ENCODE measurements at regions not wholly inside any gene's neighbourhood (a gene's known extent, or its start where the extent isn't known, plus 50 kb on each side); places are given as distances from the start of the nearest gene placed in this dataset.

DNA sequence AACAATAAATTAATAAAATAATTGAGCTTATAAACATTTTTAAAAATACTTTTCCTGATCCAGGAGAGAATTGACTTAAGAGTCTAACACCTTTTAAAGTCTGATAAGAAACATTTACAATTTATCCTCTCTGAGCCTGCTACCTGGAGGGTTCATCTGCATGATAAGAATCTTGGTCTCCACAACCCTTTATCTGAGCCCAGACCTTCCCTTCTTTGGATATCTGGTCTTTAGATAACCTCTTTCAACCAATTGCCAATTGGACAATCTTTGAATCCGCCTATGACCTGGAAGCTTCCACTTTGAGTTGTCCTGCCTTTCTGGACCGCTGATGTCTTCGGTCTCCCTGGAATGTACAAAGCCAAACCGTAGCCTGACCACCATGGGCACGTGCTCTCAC lies 1393.3 kb upstream of the TMEM132C start:
- DNase-seq (ENCODE audit: low spot score): no peak
- in situ Hi-C loops (cut with HindIII; ENCODE audit: low sequenced_read_pairs): no loop called here

DNA sequence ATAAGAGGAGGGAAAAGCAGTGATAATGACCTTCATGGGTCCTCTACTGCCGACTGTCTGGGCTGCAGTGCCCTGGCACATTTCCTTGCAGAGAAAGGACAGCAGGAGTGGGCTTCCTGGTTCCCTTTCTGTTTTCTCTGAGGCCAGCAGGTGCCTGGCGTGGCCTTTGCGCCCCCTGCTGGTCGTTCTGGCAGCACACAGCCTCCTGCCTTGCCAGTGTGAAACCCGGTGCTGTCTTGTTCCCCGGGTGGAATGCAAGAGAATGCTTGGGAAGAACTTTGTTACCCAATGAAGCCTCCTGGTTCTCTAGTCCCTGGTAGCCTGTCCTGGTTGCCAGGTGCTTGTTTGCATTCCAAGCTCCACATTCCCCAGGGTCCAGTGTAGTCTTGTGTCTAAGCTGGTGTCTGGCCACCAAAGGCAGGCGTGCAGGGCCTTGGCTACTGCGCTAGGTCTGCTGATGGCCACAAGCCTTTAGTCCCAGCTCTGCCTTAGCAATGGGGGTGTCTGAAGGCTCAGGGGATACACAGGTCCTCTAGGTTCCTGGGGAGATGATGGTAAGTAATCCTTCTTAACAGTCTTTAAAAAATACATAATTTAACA lies 1392.4 kb upstream of the TMEM132C start:
- peak; percentile 51 for DNase-seq (ENCODE audit: low spot score)
- in situ Hi-C loops (cut with HindIII; ENCODE audit: low sequenced_read_pairs): no loop called here

DNA sequence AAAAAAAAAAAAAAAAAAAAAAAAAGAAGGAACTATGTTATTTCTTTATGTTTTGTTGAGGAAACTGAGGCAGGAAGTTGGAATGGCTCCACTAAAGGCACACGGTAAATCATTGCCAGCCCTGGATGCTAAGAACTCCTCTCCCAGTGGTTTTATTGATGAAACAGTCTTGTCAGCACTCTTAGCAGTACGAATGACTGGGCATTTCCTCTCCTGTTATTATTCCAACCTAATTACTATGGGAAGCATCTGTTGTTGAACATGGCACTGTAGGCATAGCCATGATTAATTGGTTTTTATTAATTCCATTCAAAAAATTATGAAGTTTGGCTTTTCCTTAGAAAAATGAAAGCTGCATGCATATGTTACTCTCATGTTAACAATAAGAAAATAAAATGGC lies 1387.1 kb upstream of the TMEM132C start:
- in situ Hi-C loops (cut with HindIII; ENCODE audit: low sequenced_read_pairs): no loop called here
- DNase-seq (ENCODE audit: low spot score): no peak

DNA sequence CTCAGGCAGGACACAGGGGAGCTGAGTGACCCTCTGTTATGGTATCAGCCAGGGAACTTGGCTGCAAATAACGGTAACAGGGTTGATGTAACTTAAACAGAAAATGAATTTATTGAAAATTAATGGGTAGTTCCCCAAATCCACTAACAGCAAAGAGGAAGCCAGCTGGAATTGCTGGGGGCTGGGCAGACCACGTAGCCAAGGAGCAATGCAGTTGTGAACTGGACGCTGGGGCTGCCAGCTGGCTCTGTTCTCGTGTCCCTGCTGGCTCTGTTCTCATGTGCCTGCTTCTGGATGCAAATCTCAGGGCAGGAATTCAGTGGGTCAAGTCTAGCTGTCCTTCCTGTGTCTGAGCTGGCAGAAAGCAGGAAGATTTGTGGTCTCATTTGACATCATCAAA lies 1383.3 kb upstream of the TMEM132C start:
- in situ Hi-C loops (cut with HindIII; ENCODE audit: low sequenced_read_pairs): no loop called here
- DNase-seq (ENCODE audit: low spot score): no peak

DNA sequence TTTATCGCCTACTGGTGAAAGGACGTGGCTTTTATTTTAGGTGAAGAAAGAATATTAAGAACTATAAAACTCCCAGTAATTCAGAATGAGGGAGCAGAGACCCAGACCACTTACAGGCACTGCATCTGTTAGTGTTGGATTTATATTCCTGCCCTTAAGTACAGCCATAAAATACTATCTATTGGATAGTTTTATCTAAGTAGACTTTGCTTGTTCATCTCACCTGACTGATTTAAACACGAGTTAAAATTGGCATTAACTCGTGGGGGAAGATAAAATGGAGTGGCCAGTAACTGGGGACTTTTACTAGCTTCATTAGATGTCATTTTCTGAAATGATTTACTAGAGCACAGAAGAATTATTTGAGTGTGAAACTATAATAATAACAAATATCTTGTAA lies 1377.5 kb upstream of the TMEM132C start:
- in situ Hi-C loops (cut with HindIII; ENCODE audit: low sequenced_read_pairs): no loop called here
- no peak for DNase-seq (ENCODE audit: low spot score)

DNA sequence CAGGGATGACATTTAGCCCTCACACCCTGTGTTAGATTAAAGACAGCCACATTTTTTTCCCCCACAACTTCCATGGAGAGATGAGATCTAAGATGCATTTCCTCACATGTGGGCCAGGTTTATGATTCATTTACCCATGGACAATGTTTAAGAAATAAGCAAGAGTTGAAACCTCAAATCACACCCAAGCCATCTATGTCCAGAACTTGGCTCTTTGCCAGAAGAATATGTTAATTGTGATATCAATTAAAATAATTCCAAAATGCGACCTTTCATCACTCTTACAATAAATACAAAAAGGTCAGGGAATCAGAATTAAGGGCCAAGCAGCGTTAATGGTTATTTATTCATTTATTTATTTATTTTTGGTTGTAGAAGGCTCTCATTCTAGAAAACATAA lies 1376.9 kb upstream of the TMEM132C start:
- in situ Hi-C loops (cut with HindIII; ENCODE audit: low sequenced_read_pairs): no loop called here
- no peak for DNase-seq (ENCODE audit: low spot score)

DNA sequence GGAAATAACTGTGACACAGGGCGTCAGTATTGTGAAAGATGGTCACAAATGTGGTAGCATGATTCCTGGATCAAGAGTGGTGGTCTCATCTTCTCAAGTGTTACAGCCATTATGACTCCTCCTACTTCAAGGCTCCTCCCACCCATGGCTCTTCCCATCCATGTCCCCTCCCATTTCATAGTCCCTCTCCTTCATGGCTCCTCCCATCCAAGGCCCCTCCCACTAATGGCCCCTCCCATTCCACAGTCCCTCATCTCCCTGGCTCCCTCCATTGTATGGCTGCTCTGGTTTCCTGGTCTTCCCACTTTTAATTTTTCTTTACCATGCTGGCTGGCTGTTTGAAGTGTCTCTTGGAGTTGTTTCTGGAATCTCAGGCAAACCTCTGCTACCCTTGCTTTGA lies 1375.2 kb upstream of the TMEM132C start:
- DNase-seq (ENCODE audit: low spot score): no peak
- in situ Hi-C loops (cut with HindIII; ENCODE audit: low sequenced_read_pairs): no loop called here

DNA sequence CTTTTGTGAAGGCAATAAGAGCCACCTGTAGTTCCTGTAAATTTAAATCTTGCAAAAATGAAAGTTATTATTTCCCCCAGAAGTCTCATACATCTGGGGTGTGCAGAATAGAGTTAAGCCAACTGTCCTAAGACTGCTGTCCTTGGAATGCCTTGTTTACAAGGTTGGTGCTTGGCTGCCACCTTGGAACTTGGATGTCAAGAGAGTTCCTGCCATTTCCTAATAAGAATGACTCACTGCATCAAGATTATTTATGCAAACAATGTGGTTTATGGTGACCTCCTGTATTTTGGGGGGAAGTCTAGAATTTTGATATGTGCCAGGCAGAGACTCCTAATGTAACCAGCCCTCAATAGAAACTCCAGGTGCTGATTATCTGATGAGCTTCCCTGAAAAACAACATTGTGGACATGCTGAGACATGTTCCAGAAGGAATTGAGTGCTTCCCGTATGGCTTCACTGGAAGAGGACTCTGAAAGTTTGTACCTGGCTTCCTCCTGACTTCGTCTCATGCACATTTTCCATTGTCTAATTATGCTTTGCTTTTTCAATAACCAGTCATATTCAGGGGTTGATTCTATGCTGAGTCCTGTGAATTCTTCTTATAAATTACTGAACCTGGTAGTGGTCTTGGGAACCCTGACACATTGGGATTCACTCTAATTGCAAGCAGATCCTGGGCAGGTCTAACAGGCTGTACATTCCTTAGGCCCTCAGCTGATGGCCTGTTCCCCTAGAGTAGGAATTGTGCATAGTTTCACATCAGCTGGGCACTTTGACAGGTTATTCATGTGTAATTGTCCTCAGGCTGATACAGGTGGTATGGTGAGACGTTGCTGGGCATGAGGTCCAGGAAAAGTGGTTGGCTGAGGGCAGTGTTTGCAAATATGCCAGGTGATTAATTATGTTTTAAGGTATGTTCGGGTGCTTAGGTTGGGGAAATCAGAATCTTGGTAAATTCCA lies 1370.7 kb upstream of the TMEM132C start:
- in situ Hi-C loops (cut with HindIII; ENCODE audit: low sequenced_read_pairs): no loop called here

DNA sequence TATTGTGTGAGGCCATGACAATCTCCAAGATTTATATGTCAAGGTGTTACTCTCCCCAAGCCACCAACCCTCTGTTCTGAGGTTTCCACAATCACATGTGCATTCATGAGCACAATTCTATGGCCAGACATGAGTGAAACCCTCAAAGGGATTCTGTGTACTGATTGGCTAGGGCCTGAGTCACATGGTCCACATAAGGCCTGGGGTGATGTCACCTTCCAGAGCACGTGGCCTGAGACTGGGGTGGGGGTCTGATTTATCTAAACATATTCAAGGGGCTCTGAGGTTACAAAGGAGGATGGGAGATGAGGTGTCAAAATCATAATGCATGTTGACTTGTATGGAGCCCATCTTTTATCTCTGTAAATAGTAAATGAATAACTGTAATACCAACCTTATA lies 1369.9 kb upstream of the TMEM132C start:
- in situ Hi-C loops (cut with HindIII; ENCODE audit: low sequenced_read_pairs): no loop called here
- DNase-seq (ENCODE audit: low spot score): no peak

More for the DNA sequence above, 1370.7 kb upstream of the TMEM132C start:
- no peak for DNase-seq (ENCODE audit: low spot score)

DNA sequence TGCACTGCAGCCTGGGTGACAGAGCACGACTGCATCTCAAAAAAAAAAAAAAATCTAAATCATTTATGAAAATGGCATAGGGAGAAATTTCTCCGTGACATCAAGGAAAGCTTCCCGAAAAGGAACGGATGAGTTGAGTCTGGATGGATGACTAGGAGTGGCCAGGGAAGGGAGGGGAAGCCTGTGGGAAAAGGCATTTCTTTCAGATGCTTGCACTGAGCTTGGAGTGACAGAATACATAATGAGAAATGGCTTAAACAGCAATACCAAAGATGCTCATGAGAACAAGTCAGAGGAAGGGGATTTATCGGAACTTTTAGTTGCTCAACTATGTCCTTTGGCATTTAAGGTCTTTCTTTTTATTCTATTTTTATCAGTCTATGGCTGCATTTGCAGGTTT lies 1369.2 kb upstream of the TMEM132C start:
- no peak for DNase-seq (ENCODE audit: low spot score)
- in situ Hi-C loops (cut with HindIII; ENCODE audit: low sequenced_read_pairs): no loop called here

DNA sequence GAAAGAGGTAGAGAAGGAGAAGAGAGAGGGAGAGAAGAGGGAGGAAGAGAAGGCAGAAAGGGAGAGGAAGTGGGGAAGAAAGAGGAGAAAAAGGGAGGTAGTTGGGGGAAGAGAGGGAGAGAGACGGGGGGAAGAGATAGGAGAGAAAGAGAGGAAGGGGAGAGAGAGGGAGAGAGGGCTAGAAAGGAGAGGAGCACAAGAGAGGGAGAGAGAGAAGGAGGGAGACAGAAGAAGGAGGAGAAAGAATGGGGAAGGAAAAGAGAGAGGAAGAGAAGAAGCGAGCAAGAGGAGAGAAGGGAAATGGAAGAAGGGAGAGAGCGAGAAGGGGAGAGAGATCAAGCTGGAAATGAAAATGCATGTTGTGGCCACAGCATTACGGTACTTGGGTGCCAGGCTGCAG lies 1368.4 kb upstream of the TMEM132C start:
- in situ Hi-C loops (cut with HindIII; ENCODE audit: low sequenced_read_pairs): no loop called here
- DNase-seq (ENCODE audit: low spot score): no peak

DNA sequence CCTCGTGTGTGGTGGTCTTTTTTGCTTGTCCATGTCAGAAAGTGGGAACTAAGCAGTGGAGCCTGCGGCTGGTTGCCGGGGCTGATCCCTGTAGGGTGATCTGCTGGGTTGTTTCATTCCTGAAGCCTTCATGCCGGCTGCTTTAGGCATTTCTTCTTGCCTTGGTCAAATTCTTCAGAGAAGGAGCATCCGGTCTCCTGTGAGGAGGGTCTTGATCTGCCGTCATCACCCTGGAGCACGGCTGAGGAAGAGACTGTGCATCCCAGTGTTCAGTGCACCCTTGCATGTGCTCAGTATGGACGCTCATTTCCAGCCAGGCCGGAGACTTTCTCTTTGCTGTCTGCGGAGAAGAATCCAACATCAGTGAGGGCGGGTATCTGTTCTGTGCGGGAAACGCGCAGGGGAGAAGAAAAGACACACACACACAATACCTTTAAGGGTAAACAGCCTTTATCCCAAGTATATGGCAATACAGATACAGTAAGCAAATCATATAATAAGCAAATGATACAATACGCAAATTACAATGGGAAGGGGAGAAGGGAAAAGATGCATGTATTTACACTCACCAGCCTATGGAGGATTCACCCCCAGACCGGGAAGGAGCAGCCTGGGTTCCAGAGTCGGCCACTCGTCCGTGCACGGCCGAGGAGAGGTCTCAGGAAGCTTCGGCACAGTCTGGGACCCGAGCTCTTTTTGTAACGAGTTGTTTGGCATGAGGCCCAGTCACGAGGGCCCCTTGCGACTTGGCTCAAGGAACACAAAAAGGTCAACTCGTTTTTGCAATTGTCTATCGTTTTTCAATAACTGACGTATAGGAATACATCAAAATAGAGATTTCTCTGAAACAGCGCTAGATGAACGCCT lies 1366.8 kb upstream of the TMEM132C start:
- in situ Hi-C loops (cut with HindIII; ENCODE audit: low sequenced_read_pairs): loop anchor here (25.0 kb wide), 1 partner anchor 212 kb away; no protein-coding TSS in a partner anchor
- no peak for DNase-seq (ENCODE audit: low spot score)

DNA sequence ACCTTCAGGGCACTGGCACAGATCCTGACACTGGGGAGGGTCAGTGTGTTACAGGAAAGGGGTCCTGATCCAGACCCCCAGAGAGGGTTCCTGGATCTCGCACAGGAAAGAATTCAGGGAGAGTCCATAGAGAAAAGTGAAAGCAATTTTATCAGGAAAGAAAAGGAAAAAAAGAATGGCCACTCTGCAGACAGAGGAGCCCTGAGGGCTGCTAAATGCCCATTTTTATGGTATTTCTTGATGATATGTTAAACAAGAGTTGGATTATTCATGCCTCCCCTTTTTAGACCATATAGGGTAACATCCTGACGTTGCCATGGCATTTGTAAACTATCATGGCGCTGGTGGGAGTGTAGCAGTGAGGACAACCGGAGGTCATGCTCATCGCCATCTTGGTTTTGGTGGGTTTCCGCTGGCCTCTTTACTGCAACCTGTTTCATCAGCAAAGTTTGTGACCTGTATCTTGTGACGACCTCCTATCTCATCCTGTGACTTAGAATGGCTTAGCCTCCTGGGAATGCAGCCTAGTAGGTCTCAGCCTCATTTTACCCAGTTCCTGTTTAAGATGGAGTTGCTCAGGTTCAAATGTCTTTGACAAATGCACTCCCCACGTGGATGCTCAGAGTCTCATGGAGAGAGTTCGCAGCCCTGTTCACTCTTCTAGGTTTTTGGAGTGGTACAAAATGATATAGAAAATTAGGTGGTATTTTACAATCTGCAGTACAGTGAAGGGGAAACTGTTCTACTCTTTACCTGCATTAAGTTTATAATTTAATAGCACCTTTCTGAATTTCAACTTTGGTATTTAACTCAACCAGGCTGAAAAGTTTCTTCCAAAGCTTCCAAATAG lies 1363.7 kb upstream of the TMEM132C start:
- in situ Hi-C loops (cut with HindIII; ENCODE audit: low sequenced_read_pairs): loop anchor here (25.0 kb wide), 1 partner anchor 209 kb away; no protein-coding TSS in a partner anchor

DNA sequence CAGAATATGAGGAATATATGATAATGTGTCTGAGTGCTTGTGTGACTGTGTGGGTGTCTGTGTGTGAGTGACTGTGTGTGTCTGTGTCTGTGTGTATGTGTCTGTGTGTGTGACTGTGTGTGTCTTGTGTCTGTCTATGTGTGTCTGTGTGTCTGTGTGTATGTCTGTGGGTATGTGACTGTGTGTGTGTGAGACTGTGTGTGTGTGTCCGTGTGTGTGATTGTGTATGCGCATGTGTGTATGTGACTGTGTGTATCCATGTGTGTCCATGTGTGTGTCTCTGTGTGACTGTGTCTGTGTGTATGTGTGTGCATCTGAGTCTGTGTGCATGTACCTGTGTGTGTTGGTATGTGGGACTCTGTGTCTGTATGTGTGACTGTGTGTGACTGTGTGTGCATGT lies 1361.2 kb upstream of the TMEM132C start:
- in situ Hi-C loops (cut with HindIII; ENCODE audit: low sequenced_read_pairs): loop anchor here (25.0 kb wide), 1 partner anchor 207 kb away; no protein-coding TSS in a partner anchor
- no peak for DNase-seq (ENCODE audit: low spot score)

More for the DNA sequence above, 1363.7 kb upstream of the TMEM132C start:
- DNase-seq (ENCODE audit: low spot score): no peak

DNA sequence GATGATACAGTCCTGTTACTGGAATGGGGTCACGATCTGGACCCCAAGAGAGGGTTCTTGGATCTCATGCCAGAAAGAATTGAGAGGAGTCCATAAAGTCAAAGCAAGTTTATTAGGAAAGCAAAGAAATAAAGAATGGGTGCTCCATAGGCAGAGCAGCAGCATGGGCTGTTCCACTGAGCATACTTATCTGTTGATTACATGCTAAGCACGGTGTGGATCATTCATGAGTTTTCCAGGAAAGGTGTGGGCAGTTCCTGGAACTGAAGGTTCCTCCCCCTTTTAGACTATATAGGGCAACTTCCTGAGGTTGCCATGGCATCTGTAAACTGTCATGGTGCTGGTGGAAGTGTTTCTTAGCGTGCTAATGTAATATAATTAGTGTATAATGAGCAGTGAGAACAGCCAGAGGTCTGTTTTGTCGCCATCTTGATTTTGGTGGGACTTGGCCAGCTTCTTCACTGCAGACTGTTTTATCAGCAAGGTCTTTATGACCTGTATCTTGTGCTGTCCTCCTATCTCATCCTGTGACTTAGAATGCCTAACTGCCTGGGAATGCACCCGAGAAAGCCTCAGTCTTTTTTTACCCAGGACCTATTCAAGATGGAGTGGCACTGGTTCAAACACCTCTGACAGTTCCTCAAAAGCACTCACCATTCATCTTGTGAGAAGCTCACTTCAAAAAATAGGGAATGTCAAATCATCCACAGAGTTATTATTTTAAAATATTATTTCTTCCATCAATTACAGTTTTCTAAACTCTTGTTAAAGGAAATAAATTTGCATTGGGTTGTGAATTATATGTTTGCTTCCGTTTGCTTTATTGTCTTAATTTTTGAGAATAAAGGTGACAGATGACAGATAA lies 1358.8 kb upstream of the TMEM132C start:
- in situ Hi-C loops (cut with HindIII; ENCODE audit: low sequenced_read_pairs): loop anchor here (25.0 kb wide), 1 partner anchor 204 kb away; no protein-coding TSS in a partner anchor

DNA sequence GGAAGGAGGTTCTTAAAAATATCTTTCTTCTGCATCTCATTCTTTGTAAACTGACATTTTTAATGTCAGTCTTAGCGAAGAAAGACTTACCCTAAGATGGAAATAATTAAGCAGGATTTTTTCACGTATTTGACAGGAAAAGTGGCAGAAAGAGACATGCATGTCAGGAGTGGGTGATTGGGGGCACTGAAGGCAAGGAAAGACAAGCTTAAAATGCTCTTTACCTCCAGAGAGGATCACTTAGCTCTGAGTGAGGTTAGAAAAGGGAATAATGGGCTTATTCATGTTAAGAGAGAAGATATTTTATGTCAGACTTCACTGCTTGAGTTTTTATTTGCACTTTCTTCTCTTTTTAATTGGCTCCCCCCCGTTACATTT lies 1358.2 kb upstream of the TMEM132C start:
- in situ Hi-C loops (cut with HindIII; ENCODE audit: low sequenced_read_pairs): loop anchor here (25.0 kb wide), 1 partner anchor 204 kb away; no protein-coding TSS in a partner anchor
- no peak for DNase-seq (ENCODE audit: low spot score)

More for the DNA sequence above, 1358.8 kb upstream of the TMEM132C start:
- DNase-seq (ENCODE audit: low spot score): no peak

DNA sequence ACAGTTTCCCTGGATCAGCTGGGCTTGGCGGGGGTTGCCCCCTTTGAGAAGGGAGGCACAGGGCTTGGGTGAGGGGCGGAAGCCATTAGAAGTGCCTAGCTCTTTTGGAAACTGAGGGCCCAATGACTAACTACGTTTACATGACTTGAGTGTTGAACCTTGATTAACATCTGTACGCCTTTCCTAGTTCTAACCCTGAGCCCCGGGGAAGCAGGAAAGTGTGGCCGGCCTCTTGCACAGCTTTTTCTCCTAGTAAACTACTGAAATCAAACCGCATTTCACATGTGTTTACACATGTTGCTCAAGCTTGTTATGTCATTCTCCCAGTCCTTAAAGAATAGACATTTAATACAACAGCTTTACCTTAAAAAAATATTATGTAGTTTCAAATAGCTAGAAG lies 1356.4 kb upstream of the TMEM132C start:
- in situ Hi-C loops (cut with HindIII; ENCODE audit: low sequenced_read_pairs): loop anchor here (25.0 kb wide), 1 partner anchor 202 kb away; no protein-coding TSS in a partner anchor
- DNase-seq (ENCODE audit: low spot score): no peak

DNA sequence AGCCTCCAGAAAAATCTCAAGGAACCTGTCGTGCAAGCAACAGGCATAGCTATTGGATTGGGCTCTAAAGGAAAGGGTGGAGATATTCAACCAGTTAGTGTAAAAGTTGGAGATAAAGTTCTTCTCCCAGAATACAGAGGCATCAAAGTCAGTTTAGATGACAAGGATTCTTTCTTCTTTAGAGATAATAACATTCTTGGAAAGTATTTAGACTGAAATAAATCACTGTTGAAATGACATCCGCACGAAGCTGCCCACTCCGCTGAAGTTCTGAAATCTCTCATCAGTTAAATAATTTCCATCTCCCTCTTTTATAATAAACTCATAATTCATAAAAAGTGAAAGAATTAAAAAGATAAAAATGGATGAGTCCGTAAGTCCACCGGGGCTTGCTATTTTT lies 1354.9 kb upstream of the TMEM132C start:
- in situ Hi-C loops (cut with HindIII; ENCODE audit: low sequenced_read_pairs): loop anchor here (25.0 kb wide), 1 partner anchor 200 kb away; no protein-coding TSS in a partner anchor
- DNase-seq (ENCODE audit: low spot score): no peak

Measured in G401 (cell line).